Left lung (tissue), 4 donors: ENCODE measurements at regions not wholly inside any gene's neighbourhood (a gene's known extent, or its start where the extent isn't known, plus 50 kb on each side); places are given as distances from the start of the nearest gene placed in this dataset.

Experiments used
- ATAC-seq: fragments of 200-7000 bp; cut with Tn5 transposase; one replicate; pipeline ENCODE4 v1.9.1; 2020; ENCODE audit warnings: moderate library complexity
- DNase-seq, 4 donors: peaks; one replicate each; pipeline ENCODE4 v3.0.0-alpha.2; 2013 to 2020
- H3K27ac ChIP-seq, 2 donors: fragments of 200-600 bp; sonication (generic) in 1 of 2; one replicate each; pipeline versions ENCODE4 v1.5.0 to v1.8.0; 2020 to 2021
- H3K27me3 ChIP-seq, 2 donors: fragments of 200-600 bp; sonication (generic) in 1 of 2; one replicate each; pipeline versions ENCODE4 v1.5.0 to v1.8.0; 2020 to 2021
- H3K36me3 ChIP-seq, 2 donors: fragments of 200-600 bp; sonication (generic) in 1 of 2; one replicate each; pipeline versions ENCODE4 v1.5.0 to v1.8.0; 2020 to 2021
- H3K4me1 ChIP-seq, 2 donors: fragments of 200-600 bp; one replicate each; pipeline ENCODE4 v1.8.0; 2021
- H3K4me3 ChIP-seq, 2 donors: fragments of 200-600 bp; sonication (generic) in 1 of 2; one replicate each; pipeline versions ENCODE4 v1.5.0 to v1.8.0; 2020 to 2021; ENCODE audit warnings: mild to moderate bottlenecking in 1 of 2
- H3K9me3 ChIP-seq, 2 donors: fragments of 200-600 bp; sonication (generic) in 1 of 2; one replicate each; pipeline versions ENCODE4 v1.5.0 to v1.8.0; 2020 to 2021
- CTCF ChIP-seq, 2 donors: fragments of 200-600 bp; sonication (generic) in 1 of 2; IDR thresholded peaks; one replicate each; pipeline versions ENCODE4 v1.5.0 to v1.8.0; 2021; ENCODE audit warnings: antibody characterized with exemption in 2 of 2
- intact Hi-C, 2 donors: fragments of 100-400 bp; cut with DNase I; formaldehyde crosslinking; loops; one replicate each; pipeline versions ENCODE4 v1.11.2 to v1.14.2; 2022
- donor health status: DM: no; HTN: yes; CAD: no.
- donor health status: DM: no; HTN: no; CAD: no.

GRCh38 chr6:15088904-15089568 lies 156.8 kb upstream of the JARID2 start:
- no peak for DNase-seq
- no peak overlapping the region for H3K4me3 ChIP-seq
- no peaks in the 10 kb centered on the region for H3K9me3 ChIP-seq
- no peak for ATAC-seq
- TF ChIP-seq CTCF (IDR thresholded peaks at IDR 0.05): no peak
- H3K4me1 ChIP-seq: peaks cover 0 to 64% of the 10 kb centered on the region in 2 donors
- H3K27me3 ChIP-seq: no peaks in the 10 kb centered on the region
- H3K36me3 ChIP-seq: no peaks in the 10 kb centered on the region
- intact Hi-C loops: no loop called here
- no peak overlapping the region for H3K27ac ChIP-seq

- ATAC-seq: peak; percentile 63
- no peaks in the 10 kb centered on the region for H3K36me3 ChIP-seq
- H3K27ac ChIP-seq: no peak overlapping the region
These were observed 156.2 kb upstream of the JARID2 start for GRCh38 chr6:15089569-15090144.

GRCh38 chr6:15090145-15090579 lies 155.7 kb upstream of the JARID2 start:
- no peak for TF ChIP-seq CTCF (IDR thresholded peaks at IDR 0.05)
- Histone ChIP-seq H3K36me3 (no peaks in the 10 kb centered on the region), H3K9me3 (no peaks in the 10 kb centered on the region), H3K27ac (no peak overlapping the region), H3K27me3 (no peaks in the 10 kb centered on the region), H3K4me1 (peaks cover 0 to 55% of the 10 kb centered on the region in 2 donors), H3K4me3 (no peak overlapping the region)
- intact Hi-C loops: no loop called here
- ATAC-seq: peak; percentile 80
- DNase-seq: peak in 2 of 4 donors; percentile 32 to 38

More at GRCh38 chr6:15089569-15090144, 156.2 kb upstream of the JARID2 start:
- intact Hi-C loops: no loop called here
- peak in 3 of 4 donors; percentile 41 to 87 (median 52) for DNase-seq
- Histone ChIP-seq H3K27me3 (no peaks in the 10 kb centered on the region), H3K9me3 (no peaks in the 10 kb centered on the region), H3K4me3 (no peak overlapping the region), H3K4me1 (peaks cover 0 to 60% of the 10 kb centered on the region in 2 donors)
- no peak for TF ChIP-seq CTCF (IDR thresholded peaks at IDR 0.05)

GRCh38 chr6:15090745-15091384 lies 155.0 kb upstream of the JARID2 start:
- DNase-seq: no peak
- ATAC-seq: no peak
- H3K27ac ChIP-seq: peak overlapping the region in 1 of 2 donors; percentile 81
- peaks cover 0 to 52% of the 10 kb centered on the region in 2 donors for H3K4me1 ChIP-seq
- no peaks in the 10 kb centered on the region for H3K9me3 ChIP-seq
- H3K4me3 ChIP-seq: no peak overlapping the region
- intact Hi-C loops: no loop called here
- no peak for TF ChIP-seq CTCF (IDR thresholded peaks at IDR 0.05)
- no peaks in the 10 kb centered on the region for H3K36me3 ChIP-seq
- no peaks in the 10 kb centered on the region for H3K27me3 ChIP-seq
